Ramos (cell line): ENCODE measurements at regions not wholly inside any gene's neighbourhood (a gene's known extent, or its start where the extent isn't known, plus 50 kb on each side); places are given as distances from the start of the nearest gene placed in this dataset.
"Not testable (repeated sequence)": the region's sequence is repeated elsewhere in the genome, so short reads cannot be mapped to it uniquely, and the experiment has no call there.

ENCODE experiments used
- in situ Hi-C: fragments of 300-500 bp; cut with MboI; formaldehyde crosslinking; loops from one replicate; pipeline ENCODE4 v1.14.3; 2022; ENCODE audit warnings: low sequenced_read_pairs; ENCODE audit not compliant: unreplicated experiment

GRCh38 chr2:16093639-16094529 lies 153.5 kb downstream of the MYCN start:
- in situ Hi-C loops = no loop called here

- in situ Hi-C loops = no loop called here
Observed at GRCh38 chr2:16092861-16093638, 152.7 kb downstream of the MYCN start.

GRCh38 chr2:16091576-16092282 lies 151.4 kb downstream of the MYCN start:
- in situ Hi-C loops = no loop called here

GRCh38 chr2:16090650-16091575 lies 150.6 kb downstream of the MYCN start:
- in situ Hi-C loops = no loop called here

GRCh38 chr2:16089491-16089890 lies 149.1 kb downstream of the MYCN start:
- in situ Hi-C loops = not testable (repeated sequence)

- in situ Hi-C loops = no loop called here
Observed at GRCh38 chr2:16088802-16089112, 148.4 kb downstream of the MYCN start.

GRCh38 chr2:16088035-16088801 lies 147.9 kb downstream of the MYCN start:
- in situ Hi-C loops = no loop called here

- in situ Hi-C loops = not testable (repeated sequence)
Observed at GRCh38 chr2:16086136-16086535, 145.8 kb downstream of the MYCN start.

GRCh38 chr2:16085073-16085472 lies 144.7 kb downstream of the MYCN start:
- in situ Hi-C loops = no loop called here

GRCh38 chr2:16084274-16084673 lies 143.9 kb downstream of the MYCN start:
- in situ Hi-C loops = no loop called here

GRCh38 chr2:16082276-16082675 lies 141.9 kb downstream of the MYCN start:
- in situ Hi-C loops = no loop called here

GRCh38 chr2:16081316-16082200 lies 141.2 kb downstream of the MYCN start:
- in situ Hi-C loops = no loop called here

GRCh38 chr2:16080516-16080915 lies 140.2 kb downstream of the MYCN start:
- in situ Hi-C loops = no loop called here

- in situ Hi-C loops = no loop called here
Observed at GRCh38 chr2:16080071-16080470, 139.7 kb downstream of the MYCN start.

GRCh38 chr2:16079637-16080036 lies 139.3 kb downstream of the MYCN start:
- in situ Hi-C loops = no loop called here

- in situ Hi-C loops = no loop called here
Observed at GRCh38 chr2:16077601-16078000, 137.3 kb downstream of the MYCN start.

- in situ Hi-C loops = no loop called here
Observed at GRCh38 chr2:16076911-16077310, 136.6 kb downstream of the MYCN start.
